Gastrocnemius medialis (tissue), 4 donors: ENCODE measurements at regions not wholly inside any gene's neighbourhood (a gene's known extent, or its start where the extent isn't known, plus 50 kb on each side); places are given as distances from the start of the nearest gene placed in this dataset.

Experiments used
- ATAC-seq, 2 donors: fragments of 150-250 bp; one replicate each; pipeline ENCODE4 v1.9.1; 2016
- DNase-seq, 2 donors: peaks; one replicate each; pipeline ENCODE4 v3.0.0-alpha.2; 2019
- H3K27ac ChIP-seq, 4 donors: fragments of 200-600 bp; sonication (generic); 1 replicate in 1 of 4; 2 replicates in 3 of 4; pipeline ENCODE4 v1.5.1; 2016 to 2018; ENCODE audit warnings: mild to moderate bottlenecking in 2 of 4, moderate library complexity in 1 of 4
- H3K27me3 ChIP-seq, 3 donors: fragments of 200-600 bp; sonication (generic) in 2 of 3; 1 replicate in 1 of 3; 2 replicates in 2 of 3; pipeline versions ENCODE4 v1.5.1 to v1.6.0; 2016 to 2019; ENCODE audit warnings: mild to moderate bottlenecking in 1 of 3, moderate library complexity in 1 of 3
- H3K36me3 ChIP-seq, 2 donors: fragments of 200-600 bp; sonication (generic) in 1 of 2; one replicate each; pipeline ENCODE4 v1.5.1; 2017 to 2018
- H3K4me1 ChIP-seq, 2 donors: fragments of 200-600 bp; sonication (generic) in 1 of 2; one replicate each; pipeline ENCODE4 v1.5.1; 2016 to 2017; ENCODE audit warnings: mild to moderate bottlenecking in 2 of 2
- H3K4me3 ChIP-seq, 4 donors: fragments of 200-600 bp; sonication (generic) in 3 of 4; 1 replicate in 1 of 4; 2 replicates in 3 of 4; pipeline ENCODE4 v1.5.1; 2016 to 2019; ENCODE audit warnings: mild to moderate bottlenecking in 2 of 4
- H3K9me3 ChIP-seq, 3 donors: fragments of 200-600 bp; sonication (generic) in 2 of 3; 1 replicate in 1 of 3; 2 replicates in 2 of 3; pipeline ENCODE4 v1.5.1; 2016 to 2019
- POLR2A ChIP-seq, 2 donors: fragments of 450-650 bp; IDR thresholded peaks; one replicate each; pipeline ENCODE4 v1.6.1; 2017; ENCODE audit warnings: antibody characterized with exemption in 2 of 2, mild to moderate bottlenecking in 2 of 2, moderate library complexity in 2 of 2
- in situ Hi-C, 4 donors: fragments of 200-750 bp; cut with MboI; loops; one replicate each; pipeline versions ENCODE4 v1.15.0 to v1.8.0; 2017; ENCODE audit warnings: low sequenced_read_pairs in 4 of 4
- intact Hi-C: fragments of 100-400 bp; cut with DNase I; formaldehyde crosslinking; loops from one replicate; pipeline ENCODE4 v1.15.1; 2023; ENCODE audit warnings: low total_unique reads
- TF ChIP-seq, protein P1 (sequence below), 5 experiments: fragments of 450-650 bp in 3 of 5; fragments of 200-600 bp in 2 of 5; sonication (generic) in 2 of 5; IDR thresholded peaks in 4 of 5; conservative IDR thresholded peaks in 1 of 5; 1 replicate in 4 of 5; 2 replicates in 1 of 5; pipeline ENCODE4 v1.5.1; 2016 to 2019; ENCODE audit warnings: antibody characterized with exemption in 5 of 5, mild to moderate bottlenecking in 3 of 5, moderate library complexity in 3 of 5

DNA sequence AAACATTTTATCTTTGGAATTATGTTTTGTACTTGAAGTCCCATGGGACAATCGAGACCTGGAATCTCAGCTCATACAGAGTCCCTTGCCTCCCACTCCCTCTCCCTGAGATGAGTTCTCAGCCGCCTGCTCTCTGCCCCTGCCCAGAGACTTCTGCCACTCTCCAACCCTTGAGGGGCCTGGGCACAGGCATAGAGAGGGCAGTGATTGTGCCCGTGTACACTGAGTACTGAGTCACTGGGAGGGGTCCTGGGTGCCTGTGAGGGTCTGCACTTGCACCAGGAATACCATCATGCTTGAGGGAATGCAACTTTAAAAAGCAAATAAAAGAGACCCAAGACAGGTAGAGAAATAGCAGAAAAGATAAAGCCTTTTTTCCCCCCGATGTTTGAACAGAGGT, 453.8 kb upstream of the HS3ST5 start:
- Histone ChIP-seq H3K9me3 (no peaks in the 10 kb centered on the region), H3K4me3 (no peak overlapping the region), H3K4me1 (no peaks in the 10 kb centered on the region), H3K27me3 (no peaks in the 10 kb centered on the region), H3K27ac (no peak overlapping the region), H3K36me3 (no peaks in the 10 kb centered on the region)
- intact Hi-C loops (no loop called here), in situ Hi-C loops (no loop called here)
- DNase-seq (no peak), ATAC-seq (no peak)
- TF ChIP-seq, protein P1, sequence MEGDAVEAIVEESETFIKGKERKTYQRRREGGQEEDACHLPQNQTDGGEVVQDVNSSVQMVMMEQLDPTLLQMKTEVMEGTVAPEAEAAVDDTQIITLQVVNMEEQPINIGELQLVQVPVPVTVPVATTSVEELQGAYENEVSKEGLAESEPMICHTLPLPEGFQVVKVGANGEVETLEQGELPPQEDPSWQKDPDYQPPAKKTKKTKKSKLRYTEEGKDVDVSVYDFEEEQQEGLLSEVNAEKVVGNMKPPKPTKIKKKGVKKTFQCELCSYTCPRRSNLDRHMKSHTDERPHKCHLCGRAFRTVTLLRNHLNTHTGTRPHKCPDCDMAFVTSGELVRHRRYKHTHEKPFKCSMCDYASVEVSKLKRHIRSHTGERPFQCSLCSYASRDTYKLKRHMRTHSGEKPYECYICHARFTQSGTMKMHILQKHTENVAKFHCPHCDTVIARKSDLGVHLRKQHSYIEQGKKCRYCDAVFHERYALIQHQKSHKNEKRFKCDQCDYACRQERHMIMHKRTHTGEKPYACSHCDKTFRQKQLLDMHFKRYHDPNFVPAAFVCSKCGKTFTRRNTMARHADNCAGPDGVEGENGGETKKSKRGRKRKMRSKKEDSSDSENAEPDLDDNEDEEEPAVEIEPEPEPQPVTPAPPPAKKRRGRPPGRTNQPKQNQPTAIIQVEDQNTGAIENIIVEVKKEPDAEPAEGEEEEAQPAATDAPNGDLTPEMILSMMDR (IDR thresholded peaks at IDR 0.05 in 4 of 5, conservative IDR thresholded peaks at IDR 0.05 in 1 of 5) = no peak
- no peak for TF ChIP-seq POLR2A (IDR thresholded peaks at IDR 0.05)

DNA sequence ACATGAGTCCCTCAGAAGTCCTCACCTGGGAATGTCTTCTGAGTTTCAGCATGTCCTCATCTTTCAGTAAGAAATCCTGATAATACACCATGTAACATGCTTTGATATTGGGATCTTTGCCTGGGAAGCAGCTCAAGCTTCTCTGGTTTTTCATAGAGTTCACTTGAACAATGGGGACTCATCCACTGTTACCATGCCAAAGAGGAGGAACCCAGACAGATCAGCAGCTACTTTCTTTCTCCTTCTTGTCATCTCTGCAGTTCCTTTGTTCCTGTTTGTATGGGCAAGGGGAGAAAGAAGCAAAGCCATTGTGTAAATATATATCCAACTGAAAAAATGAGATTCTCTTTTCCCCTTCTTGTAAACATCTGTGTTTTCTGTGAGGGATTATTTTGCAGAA, 450.6 kb upstream of the HS3ST5 start:
- no peaks in the 10 kb centered on the region for H3K27me3 ChIP-seq
- no peaks in the 10 kb centered on the region for H3K4me1 ChIP-seq
- TF ChIP-seq, protein P1 (IDR thresholded peaks at IDR 0.05 in 4 of 5, conservative IDR thresholded peaks at IDR 0.05 in 1 of 5) = no peak
- no peak for TF ChIP-seq POLR2A (IDR thresholded peaks at IDR 0.05)
- H3K9me3 ChIP-seq = no peaks in the 10 kb centered on the region
- no peak overlapping the region for H3K4me3 ChIP-seq
- H3K36me3 ChIP-seq = no peaks in the 10 kb centered on the region
- DNase-seq (no peak), ATAC-seq (no peak)
- in situ Hi-C loops (no loop called here), intact Hi-C loops (no loop called here)
- no peak overlapping the region for H3K27ac ChIP-seq

DNA sequence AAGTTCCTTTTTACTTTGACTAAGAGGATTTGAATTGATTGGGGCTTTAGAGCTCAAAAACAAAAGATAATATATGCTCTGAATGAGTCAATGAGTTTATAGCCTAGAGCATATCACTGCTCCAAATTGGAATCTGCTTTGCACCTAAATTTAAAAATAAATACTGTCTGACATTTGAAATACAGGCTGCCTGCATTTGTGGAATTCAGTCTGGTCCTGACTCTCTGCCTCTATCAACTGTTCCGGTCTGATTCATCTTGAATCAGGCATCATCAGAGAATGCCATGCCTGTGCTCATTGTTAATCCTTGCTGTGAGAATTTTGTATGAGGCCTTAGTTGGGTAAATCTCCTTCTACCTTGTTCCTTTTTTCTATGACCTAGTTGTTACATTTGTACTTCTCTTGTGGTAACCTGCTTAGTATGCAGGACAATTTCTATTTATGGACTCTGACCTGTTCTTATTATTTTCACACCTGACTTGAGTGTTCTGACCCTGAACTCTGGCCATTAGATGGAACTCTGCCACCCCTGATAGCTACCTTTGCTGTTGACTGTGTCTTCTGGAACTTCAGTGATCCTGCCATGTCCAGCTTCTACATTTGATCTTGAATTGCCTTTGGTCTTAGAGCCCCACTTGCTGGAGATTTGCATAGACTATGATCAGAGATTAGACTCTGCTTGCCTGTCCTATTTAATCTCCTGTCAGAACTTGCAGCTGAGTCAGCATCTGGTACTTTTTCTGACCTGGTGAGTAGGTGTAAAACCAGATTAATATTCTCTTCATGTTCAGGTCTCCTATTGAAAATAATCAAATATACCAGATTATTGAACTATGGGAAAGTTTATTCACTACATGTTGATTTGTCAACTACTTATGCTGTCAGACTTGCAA, 442.7 kb upstream of the HS3ST5 start:
- no peak for TF ChIP-seq POLR2A (IDR thresholded peaks at IDR 0.05)
- TF ChIP-seq, protein P1 (IDR thresholded peaks at IDR 0.05 in 4 of 5, conservative IDR thresholded peaks at IDR 0.05 in 1 of 5) = no peak
- Histone ChIP-seq H3K4me3 (no peak overlapping the region), H3K27ac (no peak overlapping the region), H3K36me3 (no peaks in the 10 kb centered on the region), H3K4me1 (no peaks in the 10 kb centered on the region), H3K27me3 (no peaks in the 10 kb centered on the region), H3K9me3 (no peaks in the 10 kb centered on the region)
- DNase-seq (no peak), ATAC-seq (no peak)
- intact Hi-C loops = no loop called here
- in situ Hi-C loops = no loop called here

DNA sequence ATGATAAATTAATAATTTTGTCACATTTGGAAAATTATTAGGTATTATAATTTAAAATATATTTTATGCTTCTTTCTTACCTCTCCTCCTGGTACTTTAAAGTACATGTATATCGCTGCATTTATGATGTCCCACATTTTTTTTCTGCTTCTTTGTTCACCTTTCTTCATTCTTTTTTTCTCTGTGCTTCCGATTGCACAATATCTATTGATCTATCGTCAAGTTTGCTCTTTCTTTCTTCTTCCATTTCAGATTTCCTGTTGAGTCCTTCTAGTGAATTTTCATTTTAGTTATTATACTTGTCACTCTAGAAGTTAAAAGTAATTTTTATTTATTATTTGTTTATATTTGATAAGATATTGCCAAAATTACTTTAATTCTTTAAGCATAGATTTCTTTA, 441.0 kb upstream of the HS3ST5 start:
- ATAC-seq = no peak

More for the DNA sequence above, 441.0 kb upstream of the HS3ST5 start:
- TF ChIP-seq, protein P1 (IDR thresholded peaks at IDR 0.05 in 4 of 5, conservative IDR thresholded peaks at IDR 0.05 in 1 of 5) = no peak
- TF ChIP-seq POLR2A (IDR thresholded peaks at IDR 0.05) = no peak
- Histone ChIP-seq H3K27me3 (no peaks in the 10 kb centered on the region), H3K27ac (no peak overlapping the region), H3K9me3 (no peaks in the 10 kb centered on the region), H3K36me3 (no peaks in the 10 kb centered on the region), H3K4me3 (no peak overlapping the region), H3K4me1 (no peaks in the 10 kb centered on the region)
- intact Hi-C loops = no loop called here
- no peak for DNase-seq
- in situ Hi-C loops = no loop called here
